Mesenchymal stem cell (in vitro differentiated cells and primary cell): ENCODE measurements at regions not wholly inside any gene's neighbourhood (a gene's known extent, or its start where the extent isn't known, plus 50 kb on each side); places are given as distances from the start of the nearest gene placed in this dataset.

ENCODE experiments used
- DNase-seq: peaks from one replicate; pipeline ENCODE4 v3.0.0-alpha.2; 2013
- H2AFZ ChIP-seq: one replicate; pipeline ENCODE4 v1.6.1; 2013; ENCODE audit warnings: low read depth, mild to moderate bottlenecking, control low read depth, inconsistent platforms, low read length, moderate library complexity
- H2AK5ac ChIP-seq: 2 replicates; pipeline ENCODE4 v1.6.1; 2013; ENCODE audit warnings: low read length, moderate library complexity, mild to moderate bottlenecking, inconsistent platforms; ENCODE audit not compliant: severe bottlenecking
- H2BK120ac ChIP-seq: one replicate; pipeline ENCODE4 v1.6.1; 2013; ENCODE audit warnings: low read depth, mild to moderate bottlenecking, inconsistent platforms, low read length, moderate library complexity
- H2BK12ac ChIP-seq, 2 experiments: one replicate each; pipeline ENCODE4 v1.6.1; 2013; ENCODE audit warnings: inconsistent platforms in 2 of 2, low read length in 2 of 2, mild to moderate bottlenecking in 2 of 2, moderate library complexity in 2 of 2, control low read depth in 1 of 2
- H2BK15ac ChIP-seq: one replicate; pipeline ENCODE4 v1.6.1; 2013; ENCODE audit warnings: mild to moderate bottlenecking, low read depth, inconsistent platforms; ENCODE audit not compliant: poor library complexity, severe bottlenecking
- H2BK5ac ChIP-seq: 2 replicates; pipeline ENCODE4 v1.6.1; 2013; ENCODE audit warnings: low read depth, mild to moderate bottlenecking, low read length, control low read depth, inconsistent platforms; ENCODE audit not compliant: poor library complexity, severe bottlenecking
- H3K14ac ChIP-seq, 2 experiments: one replicate each; pipeline ENCODE4 v1.6.1; 2013; ENCODE audit warnings: inconsistent platforms in 2 of 2, low read length in 2 of 2, control low read depth in 1 of 2, mild to moderate bottlenecking in 1 of 2, moderate library complexity in 1 of 2
- H3K18ac ChIP-seq, 2 experiments: one replicate each; pipeline ENCODE4 v1.6.1; 2013; ENCODE audit warnings: inconsistent platforms in 2 of 2, low read length in 2 of 2, control low read depth in 1 of 2, low read depth in 1 of 2, mild to moderate bottlenecking in 1 of 2
- H3K23ac ChIP-seq, 2 experiments: one replicate each; pipeline ENCODE4 v1.6.1; 2013; ENCODE audit warnings: inconsistent platforms in 2 of 2, low read length in 2 of 2, mild to moderate bottlenecking in 2 of 2, moderate library complexity in 2 of 2, control low read depth in 1 of 2
- H3K27ac ChIP-seq: 2 replicates; pipeline ENCODE4 v1.5.1; 2013; ENCODE audit warnings: mild to moderate bottlenecking, moderate library complexity, low read length, control low read depth, inconsistent platforms; ENCODE audit not compliant: poor library complexity, severe bottlenecking
- H3K27me3 ChIP-seq, 2 experiments: 2 replicates each; pipeline versions ENCODE4 v1.6.1 to v1.7.0; 2013; ENCODE audit warnings: low read length in 2 of 2, mild to moderate bottlenecking in 2 of 2, moderate library complexity in 2 of 2, control low read depth in 1 of 2, inconsistent platforms in 1 of 2; ENCODE audit not compliant: control insufficient read depth in 1 of 2, insufficient read depth in 1 of 2
- H3K36me3 ChIP-seq, 2 experiments: 2 replicates each; pipeline versions ENCODE4 v1.6.1 to v1.7.0; 2013; ENCODE audit warnings: low read length in 2 of 2, control low read depth in 1 of 2, inconsistent platforms in 1 of 2, low read depth in 1 of 2, mild to moderate bottlenecking in 1 of 2; ENCODE audit not compliant: insufficient read depth in 2 of 2, control insufficient read depth in 1 of 2
- H3K4ac ChIP-seq, 2 experiments: one replicate each; pipeline ENCODE4 v1.6.1; 2013; ENCODE audit warnings: inconsistent platforms in 2 of 2, low read length in 2 of 2, mild to moderate bottlenecking in 2 of 2, moderate library complexity in 2 of 2, control low read depth in 1 of 2, low read depth in 1 of 2
- H3K4me1 ChIP-seq: 2 replicates; pipeline ENCODE4 v1.6.1; 2013; ENCODE audit warnings: low read depth, low read length, control low read depth; ENCODE audit not compliant: control insufficient read depth, insufficient read depth
- H3K4me2 ChIP-seq: 2 replicates; pipeline ENCODE4 v1.6.1; 2013; ENCODE audit warnings: low read length, mild to moderate bottlenecking, inconsistent platforms; ENCODE audit not compliant: poor library complexity, severe bottlenecking
- H3K4me3 ChIP-seq, 2 experiments: 2 replicates each; pipeline versions ENCODE4 v1.5.1 to v1.7.0; 2013; ENCODE audit warnings: low read length in 2 of 2, mild to moderate bottlenecking in 2 of 2, control low read depth in 1 of 2, low read depth in 1 of 2; ENCODE audit not compliant: insufficient read depth in 1 of 2
- H3K79me1 ChIP-seq: replicated peaks from 2 replicates; pipeline ENCODE4 v1.6.1; 2013; ENCODE audit warnings: mild to moderate bottlenecking, control low read depth, low read length, inconsistent platforms; ENCODE audit not compliant: poor library complexity, severe bottlenecking
- H3K9ac ChIP-seq: 2 replicates; pipeline ENCODE4 v1.7.0; 2013; ENCODE audit warnings: mild to moderate bottlenecking, low read length, moderate library complexity
- H3K9me3 ChIP-seq: 2 replicates; pipeline ENCODE4 v1.7.0; 2013; ENCODE audit warnings: mild to moderate bottlenecking, low read length; ENCODE audit not compliant: control insufficient read depth
- H4K8ac ChIP-seq: one replicate; pipeline ENCODE4 v1.6.1; 2013; ENCODE audit warnings: inconsistent platforms, mild to moderate bottlenecking, low read length, moderate library complexity
- H4K91ac ChIP-seq: one replicate; pipeline ENCODE4 v1.6.1; 2013; ENCODE audit warnings: mild to moderate bottlenecking, low read length, inconsistent platforms
- WGBS: methylation state at CpG from one replicate; pipeline ENCODE4 v1.1.7; 2013; ENCODE audit warnings: mixed read lengths; 5-methylcytosine and 5-hydroxymethylcytosine counted together

DNA sequence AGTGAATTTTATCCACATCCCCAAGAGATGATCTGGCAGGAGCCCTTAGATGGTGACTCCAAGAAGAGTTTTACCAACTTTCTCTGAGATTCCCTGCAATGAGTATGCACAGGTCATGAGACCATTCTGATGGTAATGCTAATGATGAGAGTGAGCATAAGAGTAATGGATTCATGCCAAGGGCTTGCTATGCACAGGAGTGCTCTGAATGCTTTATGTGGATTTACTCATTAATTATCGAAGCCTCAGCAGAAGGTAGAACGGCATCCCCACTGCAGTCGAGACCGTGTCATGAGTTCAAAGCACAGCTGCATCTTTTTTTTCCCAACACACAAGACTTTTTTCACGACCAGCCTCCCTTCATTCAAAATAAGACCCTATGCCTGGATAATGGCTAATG lies 355.0 kb downstream of the RAB28 start:
- H3K18ac ChIP-seq = no peak overlapping the region
- no peak overlapping the region for H3K14ac ChIP-seq
- no peak overlapping the region for H2BK12ac ChIP-seq
- H3K9me3 ChIP-seq = no peaks in the 10 kb centered on the region
- no peak overlapping the region for H3K4ac ChIP-seq
- H3K4me1 ChIP-seq = no peaks in the 10 kb centered on the region
- 95% methylated on average over 5 of the region's 5 CpGs for WGBS
- H3K79me1 ChIP-seq = no peaks in the 10 kb centered on the region
- no peak overlapping the region for H3K4me2 ChIP-seq
- no peak overlapping the region for H3K4me3 ChIP-seq
- no peak overlapping the region for H4K8ac ChIP-seq
- no peaks in the 10 kb centered on the region for H3K36me3 ChIP-seq
- H2BK15ac ChIP-seq = no peak overlapping the region
- no peak overlapping the region for H2BK120ac ChIP-seq
- no peak overlapping the region for H2AFZ ChIP-seq
- no peak overlapping the region for H2BK5ac ChIP-seq
- H3K23ac ChIP-seq = no peak overlapping the region
- no peak for DNase-seq
- no peak overlapping the region for H3K9ac ChIP-seq
- no peak overlapping the region for H2AK5ac ChIP-seq
- H3K27ac ChIP-seq = no peak overlapping the region
- peaks cover 0 to 5% of the 10 kb centered on the region in 2 experiments for H3K27me3 ChIP-seq
- no peak overlapping the region for H4K91ac ChIP-seq

DNA sequence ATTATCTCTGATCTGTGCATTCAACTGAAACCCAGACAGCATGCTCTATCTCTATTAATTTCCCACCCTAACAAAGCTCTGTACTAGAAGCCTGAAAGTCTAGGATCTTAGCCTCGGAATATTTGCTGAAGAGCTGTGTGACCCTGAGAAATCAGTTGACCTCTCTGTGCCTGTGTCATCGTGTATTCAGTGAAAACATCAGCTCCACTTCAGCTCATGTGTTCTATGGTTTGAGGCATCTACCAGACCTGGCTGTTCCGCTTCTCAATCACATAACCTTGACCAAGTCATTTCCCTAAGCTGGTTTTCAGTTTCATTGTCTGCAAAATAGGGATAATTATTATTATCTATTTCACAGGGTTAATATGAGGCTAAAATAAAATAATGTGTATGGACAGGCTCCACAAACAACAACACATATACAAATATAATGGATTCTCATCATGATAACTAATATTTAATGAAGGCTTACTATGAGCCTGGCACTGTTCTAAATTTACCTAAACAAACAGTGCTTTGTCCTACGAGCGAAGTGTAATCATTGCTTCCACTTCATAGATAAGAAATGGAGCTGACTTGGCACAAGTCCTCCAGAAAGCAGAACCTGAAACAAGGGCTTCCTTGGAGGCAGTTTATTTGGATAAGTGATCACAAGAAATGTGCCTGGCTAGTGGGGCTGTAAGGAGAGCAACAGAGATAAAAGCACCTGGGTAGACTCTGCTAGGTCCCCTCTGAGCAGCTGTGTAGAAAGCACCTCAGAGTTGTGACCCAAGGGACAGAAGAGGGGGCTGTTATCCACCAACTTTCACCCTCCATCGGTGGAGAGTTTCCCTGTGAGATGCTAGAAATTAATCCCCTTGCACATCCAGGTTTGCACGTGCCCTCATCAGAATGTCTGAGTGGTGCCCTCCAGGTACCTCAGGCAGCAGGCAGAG lies 356.9 kb downstream of the RAB28 start:
- Histone ChIP-seq H2BK12ac (no peak overlapping the region), H3K36me3 (no peaks in the 10 kb centered on the region), H3K4me2 (no peak overlapping the region), H3K23ac (no peak overlapping the region), H3K4me3 (no peak overlapping the region), H3K18ac (no peak overlapping the region), H2AK5ac (no peak overlapping the region), H2BK5ac (no peak overlapping the region), H3K9me3 (no peaks in the 10 kb centered on the region), H4K8ac (no peak overlapping the region), H2BK120ac (no peak overlapping the region), H3K4ac (no peak overlapping the region), H3K79me1 (no peaks in the 10 kb centered on the region), H2BK15ac (no peak overlapping the region), H2AFZ (no peak overlapping the region), H3K4me1 (no peaks in the 10 kb centered on the region), H3K27ac (no peak overlapping the region), H3K27me3 (peaks cover 0 to 5% of the 10 kb centered on the region in 2 experiments), H4K91ac (no peak overlapping the region), H3K9ac (no peak overlapping the region), H3K14ac (no peak overlapping the region)
- no peak for DNase-seq
- 71% methylated on average over 6 of the region's 7 CpGs for WGBS

DNA sequence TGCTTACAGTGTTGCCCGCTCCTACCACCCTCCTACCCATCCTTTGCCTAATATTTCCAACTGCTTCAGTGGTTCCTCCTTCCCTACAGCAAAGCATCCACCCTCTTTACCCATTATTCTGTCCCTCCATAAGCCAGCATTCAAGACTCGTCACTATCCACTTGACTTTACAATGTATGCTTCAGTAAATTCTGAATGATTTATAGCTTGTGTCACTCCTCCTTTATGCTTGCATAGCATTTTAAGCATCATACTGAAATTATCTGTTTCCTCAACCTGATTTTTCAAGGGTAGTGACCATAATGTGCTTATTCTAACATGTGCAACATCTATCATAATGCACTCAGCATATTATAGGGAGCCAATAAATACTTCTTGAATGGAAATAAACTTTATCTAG lies 365.5 kb downstream of the RAB28 start:
- no peak overlapping the region for H3K9ac ChIP-seq
- H3K9me3 ChIP-seq = no peaks in the 10 kb centered on the region
- H3K23ac ChIP-seq = no peak overlapping the region
- no peaks in the 10 kb centered on the region for H3K4me1 ChIP-seq
- 95% methylated on average over 1 of the region's 2 CpGs for WGBS
- H3K79me1 ChIP-seq = no peaks in the 10 kb centered on the region
- H2BK12ac ChIP-seq = no peak overlapping the region
- no peak for DNase-seq
- no peak overlapping the region for H4K8ac ChIP-seq
- H3K4me2 ChIP-seq = no peak overlapping the region
- H3K4me3 ChIP-seq = no peak overlapping the region
- no peaks in the 10 kb centered on the region for H3K27me3 ChIP-seq
- no peak overlapping the region for H3K18ac ChIP-seq
- H3K36me3 ChIP-seq = no peaks in the 10 kb centered on the region
- no peak overlapping the region for H4K91ac ChIP-seq
- H2AFZ ChIP-seq = no peak overlapping the region
- no peak overlapping the region for H2AK5ac ChIP-seq
- no peak overlapping the region for H3K27ac ChIP-seq
- H3K4ac ChIP-seq = no peak overlapping the region
- no peak overlapping the region for H2BK15ac ChIP-seq
- no peak overlapping the region for H3K14ac ChIP-seq
- H2BK120ac ChIP-seq = no peak overlapping the region
- H2BK5ac ChIP-seq = no peak overlapping the region

DNA sequence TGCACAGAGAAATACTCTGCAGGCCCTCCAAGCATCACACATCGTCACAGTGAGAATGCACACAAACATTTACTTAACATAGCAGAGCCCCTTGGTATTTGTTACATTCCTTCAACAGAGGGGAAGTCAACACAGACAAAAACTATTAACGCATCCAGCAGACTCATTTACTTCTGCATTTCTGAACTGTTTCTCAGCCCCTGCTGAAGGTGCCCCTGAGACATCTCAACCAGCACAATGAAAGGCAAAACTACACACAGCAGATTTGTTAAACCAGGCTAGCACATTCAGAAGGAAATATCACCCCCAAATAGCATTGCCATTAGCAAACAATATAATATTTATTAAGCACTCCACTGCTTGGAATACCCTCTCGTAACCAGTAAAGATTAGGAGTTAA lies 367.0 kb downstream of the RAB28 start:
- Histone ChIP-seq H3K27ac (no peak overlapping the region), H3K36me3 (no peaks in the 10 kb centered on the region), H3K14ac (no peak overlapping the region), H3K4me1 (no peaks in the 10 kb centered on the region), H2BK120ac (no peak overlapping the region), H3K4ac (no peak overlapping the region), H3K4me3 (no peak overlapping the region), H2BK15ac (no peak overlapping the region), H3K9me3 (peaks cover 5% of the 10 kb centered on the region), H3K27me3 (no peaks in the 10 kb centered on the region), H3K4me2 (no peak overlapping the region), H2AFZ (no peak overlapping the region), H2BK12ac (no peak overlapping the region), H4K8ac (no peak overlapping the region), H3K18ac (no peak overlapping the region), H3K79me1 (no peaks in the 10 kb centered on the region), H3K9ac (no peak overlapping the region), H3K23ac (no peak overlapping the region), H2BK5ac (no peak overlapping the region), H4K91ac (no peak overlapping the region), H2AK5ac (no peak overlapping the region)
- no peak for DNase-seq
- WGBS = 61% methylated on average over 3 of the region's 3 CpGs
